MM.1S (cell line): ENCODE measurements at regions not wholly inside any gene's neighbourhood (a gene's known extent, or its start where the extent isn't known, plus 50 kb on each side); places are given as distances from the start of the nearest gene placed in this dataset.

Experiments
- DNase-seq: peaks from one replicate; pipeline ENCODE4 v3.0.0-alpha.2; 2015
- H2AFZ ChIP-seq: fragments of 300-600 bp; sonication (generic); 2 replicates; pipeline ENCODE4 v1.6.0; 2016; ENCODE audit warnings: antibody characterized with exemption, low read length
- H3F3A ChIP-seq: fragments of 300-600 bp; sonication (generic); 2 replicates; pipeline ENCODE4 v1.6.1; 2016; ENCODE audit warnings: mild to moderate bottlenecking, antibody characterized with exemption, low read length, moderate library complexity, mixed read lengths; ENCODE audit not compliant: insufficient read depth
- H3K27ac ChIP-seq: fragments of 300-600 bp; sonication (generic); 2 replicates; pipeline ENCODE4 v1.5.1; 2016; ENCODE audit warnings: mild to moderate bottlenecking, low read length
- H3K27me3 ChIP-seq: fragments of 300-600 bp; sonication (generic); replicated peaks from 2 replicates; pipeline ENCODE4 v1.6.0; 2016; ENCODE audit warnings: low read length; ENCODE audit not compliant: insufficient read depth
- H3K36me3 ChIP-seq: fragments of 300-600 bp; sonication (generic); replicated peaks from 2 replicates; pipeline ENCODE4 v1.6.1; 2016; ENCODE audit warnings: mild to moderate bottlenecking, low read length, mixed read lengths; ENCODE audit not compliant: insufficient read depth
- H3K4me1 ChIP-seq: fragments of 300-600 bp; sonication (generic); 2 replicates; pipeline ENCODE4 v1.6.1; 2016; ENCODE audit warnings: low read length, mixed read lengths
- H3K4me2 ChIP-seq: fragments of 300-600 bp; sonication (generic); 2 replicates; pipeline ENCODE4 v1.6.0; 2016; ENCODE audit warnings: low read depth, low read length
- H3K4me3 ChIP-seq: fragments of 300-600 bp; sonication (generic); 2 replicates; pipeline ENCODE4 v1.5.1; 2016; ENCODE audit warnings: low read length, mixed read lengths
- H3K79me2 ChIP-seq: fragments of 300-600 bp; sonication (generic); 2 replicates; pipeline ENCODE4 v1.6.1; 2016; ENCODE audit warnings: mixed run types, low read length, mixed read lengths
- H3K9ac ChIP-seq: fragments of 300-600 bp; sonication (generic); 2 replicates; pipeline ENCODE4 v1.6.1; 2016; ENCODE audit warnings: low read length, mixed read lengths
- H3K9me2 ChIP-seq: fragments of 300-600 bp; sonication (generic); replicated peaks from 2 replicates; pipeline ENCODE4 v1.6.1; 2016; ENCODE audit warnings: mild to moderate bottlenecking, low read length, mixed read lengths; ENCODE audit not compliant: insufficient read depth
- H3K9me3 ChIP-seq: fragments of 300-600 bp; sonication (generic); replicated peaks from 2 replicates; pipeline ENCODE4 v1.6.1; 2016; ENCODE audit warnings: mild to moderate bottlenecking, low read length, mixed read lengths; ENCODE audit not compliant: insufficient read depth
- H4K20me1 ChIP-seq: fragments of 300-600 bp; sonication (generic); 2 replicates; pipeline ENCODE4 v1.6.1; 2016; ENCODE audit warnings: mild to moderate bottlenecking, low read length, moderate library complexity, mixed read lengths; ENCODE audit not compliant: insufficient read depth
- EZH2 ChIP-seq: fragments of 300-600 bp; sonication (generic); optimal IDR thresholded peaks from 2 replicates; pipeline ENCODE3; 2017; ENCODE audit warnings: low read depth, mild to moderate bottlenecking, antibody characterized with exemption, low read length, mixed read lengths
- EZH2phosphoT487 ChIP-seq: fragments of 300-600 bp; sonication (generic); IDR thresholded peaks from 2 replicates; pipeline ENCODE4 v1.6.1; 2018; ENCODE audit warnings: antibody characterized with exemption, low read length
- TF ChIP-seq, protein P1 (sequence below): fragments of 300-600 bp; sonication (generic); IDR thresholded peaks from 2 replicates; pipeline ENCODE4 v1.5.1; 2016; ENCODE audit warnings: antibody characterized with exemption, low read length, mixed read lengths

DNA sequence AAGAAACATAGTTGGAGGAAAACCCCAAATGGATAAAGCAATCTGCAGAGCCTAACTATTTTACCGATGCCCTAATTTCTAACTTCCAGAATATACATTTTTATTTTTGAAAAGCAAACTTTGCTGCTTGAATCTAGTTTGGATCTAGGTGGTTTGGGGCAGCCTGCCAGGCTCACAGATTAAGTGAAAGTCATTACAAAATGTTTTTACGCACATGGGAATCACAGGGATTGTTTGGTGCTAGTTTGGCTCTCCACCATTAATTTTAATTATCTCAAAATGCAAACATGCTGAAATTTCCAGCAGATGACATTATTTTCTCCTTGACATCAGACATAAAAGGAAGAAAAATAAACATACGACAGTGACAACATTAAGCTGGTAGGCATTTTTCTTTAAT lies 166.7 kb upstream of the INHBA start:
- no peak overlapping the region for H3K4me3 ChIP-seq
- H3K36me3 ChIP-seq, result no peaks in the 10 kb centered on the region
- no peak overlapping the region for H3K27ac ChIP-seq
- no peaks in the 10 kb centered on the region for H3K4me1 ChIP-seq
- no peaks in the 10 kb centered on the region for H4K20me1 ChIP-seq
- H3K9me3 ChIP-seq, result no peaks in the 10 kb centered on the region
- H3K9ac ChIP-seq, result no peak overlapping the region
- TF ChIP-seq EZH2 (no peak), EZH2phosphoT487 (no peak)
- TF ChIP-seq, protein P1, sequence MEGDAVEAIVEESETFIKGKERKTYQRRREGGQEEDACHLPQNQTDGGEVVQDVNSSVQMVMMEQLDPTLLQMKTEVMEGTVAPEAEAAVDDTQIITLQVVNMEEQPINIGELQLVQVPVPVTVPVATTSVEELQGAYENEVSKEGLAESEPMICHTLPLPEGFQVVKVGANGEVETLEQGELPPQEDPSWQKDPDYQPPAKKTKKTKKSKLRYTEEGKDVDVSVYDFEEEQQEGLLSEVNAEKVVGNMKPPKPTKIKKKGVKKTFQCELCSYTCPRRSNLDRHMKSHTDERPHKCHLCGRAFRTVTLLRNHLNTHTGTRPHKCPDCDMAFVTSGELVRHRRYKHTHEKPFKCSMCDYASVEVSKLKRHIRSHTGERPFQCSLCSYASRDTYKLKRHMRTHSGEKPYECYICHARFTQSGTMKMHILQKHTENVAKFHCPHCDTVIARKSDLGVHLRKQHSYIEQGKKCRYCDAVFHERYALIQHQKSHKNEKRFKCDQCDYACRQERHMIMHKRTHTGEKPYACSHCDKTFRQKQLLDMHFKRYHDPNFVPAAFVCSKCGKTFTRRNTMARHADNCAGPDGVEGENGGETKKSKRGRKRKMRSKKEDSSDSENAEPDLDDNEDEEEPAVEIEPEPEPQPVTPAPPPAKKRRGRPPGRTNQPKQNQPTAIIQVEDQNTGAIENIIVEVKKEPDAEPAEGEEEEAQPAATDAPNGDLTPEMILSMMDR, result no peak
- no peaks in the 10 kb centered on the region for H3K9me2 ChIP-seq
- no peaks in the 10 kb centered on the region for H3F3A ChIP-seq
- no peak overlapping the region for H2AFZ ChIP-seq
- no peak overlapping the region for H3K4me2 ChIP-seq
- no peak for DNase-seq
- H3K79me2 ChIP-seq, result no peaks in the 10 kb centered on the region
- no peaks in the 10 kb centered on the region for H3K27me3 ChIP-seq

DNA sequence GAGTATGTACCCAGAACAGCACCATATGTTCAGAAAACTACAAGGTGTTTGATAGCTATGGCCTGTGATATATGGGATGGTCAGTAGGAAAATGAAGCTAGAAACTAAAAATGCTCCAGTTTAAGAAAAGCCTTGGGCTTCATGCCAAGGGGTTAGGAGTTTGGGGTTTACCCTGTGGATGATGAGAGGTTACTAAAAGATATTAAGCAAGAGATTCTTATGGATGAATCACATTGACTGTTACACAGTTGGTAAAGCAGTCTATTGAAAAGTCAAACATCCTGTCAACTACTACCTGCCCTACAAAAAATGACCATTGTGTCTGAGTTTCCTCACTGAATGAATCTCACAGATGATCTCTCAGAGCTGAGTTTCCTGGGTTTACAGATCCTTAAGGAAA lies 166.2 kb upstream of the INHBA start:
- Histone ChIP-seq H3K9ac (no peak overlapping the region), H3K79me2 (no peaks in the 10 kb centered on the region), H3K4me2 (no peak overlapping the region), H3K9me2 (no peaks in the 10 kb centered on the region), H3F3A (no peaks in the 10 kb centered on the region), H3K4me3 (no peak overlapping the region), H2AFZ (no peak overlapping the region), H3K4me1 (no peaks in the 10 kb centered on the region), H3K27ac (no peak overlapping the region), H3K9me3 (no peaks in the 10 kb centered on the region), H3K36me3 (no peaks in the 10 kb centered on the region), H3K27me3 (no peaks in the 10 kb centered on the region), H4K20me1 (no peaks in the 10 kb centered on the region)
- no peak for DNase-seq
- TF ChIP-seq EZH2, result no peak
- TF ChIP-seq, protein P1, result no peak
- no peak for TF ChIP-seq EZH2phosphoT487

DNA sequence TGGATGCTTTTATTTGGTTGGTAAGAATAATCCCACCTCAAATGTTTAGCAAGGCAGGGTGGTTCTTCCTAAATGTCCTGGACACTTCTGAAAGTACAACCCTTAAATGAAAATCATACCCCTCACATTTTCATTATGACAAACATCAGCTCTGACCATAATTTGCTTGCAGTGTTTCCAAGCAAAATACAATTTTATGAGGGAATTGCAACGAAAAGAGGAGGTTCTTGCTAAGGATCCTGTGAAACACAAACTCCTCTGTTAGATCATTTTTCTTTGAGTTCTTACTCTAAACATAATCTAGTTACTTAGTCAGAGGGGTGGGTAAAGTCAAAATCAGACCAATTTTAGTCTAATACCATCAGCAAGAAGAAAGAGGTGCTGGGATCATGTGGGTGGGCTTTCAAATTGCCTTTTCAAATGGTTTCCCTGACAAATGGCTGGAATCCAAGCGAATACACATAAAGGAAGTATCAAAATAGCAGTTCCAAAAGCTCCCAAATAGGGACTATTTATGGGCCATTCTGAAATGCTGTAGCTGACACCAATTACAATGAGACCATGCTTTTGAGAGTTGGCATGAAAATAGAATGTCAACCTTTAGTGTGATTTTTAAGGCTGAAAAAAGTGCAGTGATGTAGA lies 164.9 kb upstream of the INHBA start:
- H2AFZ ChIP-seq, result no peak overlapping the region
- no peaks in the 10 kb centered on the region for H3K9me3 ChIP-seq
- no peak for DNase-seq
- TF ChIP-seq EZH2, result no peak
- no peak for TF ChIP-seq EZH2phosphoT487
- TF ChIP-seq, protein P1, result no peak
- H3K9ac ChIP-seq, result no peak overlapping the region
- H3K4me3 ChIP-seq, result no peak overlapping the region
- H3K9me2 ChIP-seq, result no peaks in the 10 kb centered on the region
- H3K36me3 ChIP-seq, result no peaks in the 10 kb centered on the region
- no peak overlapping the region for H3K27ac ChIP-seq
- H3K4me1 ChIP-seq, result no peaks in the 10 kb centered on the region
- no peaks in the 10 kb centered on the region for H4K20me1 ChIP-seq
- H3K27me3 ChIP-seq, result no peaks in the 10 kb centered on the region
- no peak overlapping the region for H3K4me2 ChIP-seq
- H3K79me2 ChIP-seq, result no peaks in the 10 kb centered on the region
- H3F3A ChIP-seq, result no peaks in the 10 kb centered on the region
